ENCODE measurements at regions not wholly inside any gene's neighbourhood (a gene's known extent, or its start where the extent isn't known, plus 50 kb on each side); places are given as distances from the start of the nearest gene placed in this dataset.
"Not testable (repeated sequence)": the region's sequence is repeated elsewhere in the genome, so short reads cannot be mapped to it uniquely, and the experiment has no call there.

- Histone ChIP-seq H3K27ac (no peak overlapping the region), H3K4me3 (no peak overlapping the region), H3K27me3 (no peaks in the 10 kb centered on the region), H3K9me3 (no peaks in the 10 kb centered on the region), H3K4me1 (peaks cover 5% of the 10 kb centered on the region), H3K36me3 (no peaks in the 10 kb centered on the region)
- DNase-seq (ENCODE audit: extremely low spot score in 2 of 2), result no peak
- TF ChIP-seq POLR2A (IDR thresholded peaks at IDR 0.05) (no peak), POLR2AphosphoS5 (IDR thresholded peaks at IDR 0.05; ENCODE audit: insufficient read depth in 1 of 2, low read depth in 1 of 2) (no peak), CTCF (IDR thresholded peaks at IDR 0.05) (no peak)
- intact Hi-C loops (cut with DNase I), result no loop called here
Observed at GRCh38 chr10:2197663-2198062, 460.3 kb upstream of the ADARB2 start.

- Histone ChIP-seq H3K4me1 (no peaks in the 10 kb centered on the region), H3K27me3 (no peaks in the 10 kb centered on the region), H3K4me3 (no peak overlapping the region), H3K27ac (no peak overlapping the region), H3K36me3 (no peaks in the 10 kb centered on the region), H3K9me3 (no peaks in the 10 kb centered on the region)
- intact Hi-C loops (cut with DNase I), result no loop called here
- no peak for TF ChIP-seq POLR2AphosphoS5 (IDR thresholded peaks at IDR 0.05; ENCODE audit: insufficient read depth in 1 of 2, low read depth in 1 of 2)
- no peak for TF ChIP-seq CTCF (IDR thresholded peaks at IDR 0.05)
- TF ChIP-seq POLR2A (IDR thresholded peaks at IDR 0.05), result no peak
- no peak for DNase-seq (ENCODE audit: extremely low spot score in 2 of 2)
Observed at GRCh38 chr10:2196272-2196671, 458.9 kb upstream of the ADARB2 start.

DNA sequence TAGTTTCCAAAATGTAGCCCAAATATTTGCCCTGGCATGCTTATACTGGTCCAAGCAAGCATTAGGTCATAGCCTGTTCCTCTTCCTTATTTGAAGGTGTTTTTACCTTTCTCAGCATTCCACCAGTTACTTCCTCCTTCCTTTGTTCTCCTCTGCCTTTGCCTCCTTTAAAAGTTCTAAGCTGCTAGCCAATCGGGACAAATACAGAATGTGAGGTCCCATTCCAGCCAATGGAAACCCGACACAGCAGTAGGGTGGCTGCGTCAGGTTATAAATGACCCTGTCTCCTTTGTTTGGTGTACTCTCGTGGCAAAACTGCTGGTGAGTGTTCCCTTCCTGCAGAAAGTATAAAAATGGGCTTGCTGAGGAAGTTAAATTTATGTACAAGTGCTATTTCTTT lies 452.0 kb upstream of the ADARB2 start:
- H3K27me3 ChIP-seq; DNase-seq (ENCODE audit: extremely low spot score in 2 of 2); intact Hi-C loops (cut with DNase I); H3K4me1 ChIP-seq; H3K9me3 ChIP-seq; H3K36me3 ChIP-seq; H3K27ac ChIP-seq; H3K4me3 ChIP-seq: not testable (repeated sequence)

GRCh38 chr10:2188371-2188770 lies 451.0 kb upstream of the ADARB2 start:
- H3K36me3 ChIP-seq, result no peaks in the 10 kb centered on the region
- TF ChIP-seq POLR2AphosphoS5 (IDR thresholded peaks at IDR 0.05; ENCODE audit: insufficient read depth in 1 of 2, low read depth in 1 of 2) (no peak), CTCF (IDR thresholded peaks at IDR 0.05) (no peak), POLR2A (IDR thresholded peaks at IDR 0.05) (no peak)
- H3K27ac ChIP-seq, result no peak overlapping the region
- no peak for DNase-seq (ENCODE audit: extremely low spot score in 2 of 2)
- H3K27me3 ChIP-seq, result no peaks in the 10 kb centered on the region
- intact Hi-C loops (cut with DNase I), result no loop called here
- H3K4me1 ChIP-seq, result no peaks in the 10 kb centered on the region
- H3K9me3 ChIP-seq, result no peaks in the 10 kb centered on the region
- no peak overlapping the region for H3K4me3 ChIP-seq

DNA sequence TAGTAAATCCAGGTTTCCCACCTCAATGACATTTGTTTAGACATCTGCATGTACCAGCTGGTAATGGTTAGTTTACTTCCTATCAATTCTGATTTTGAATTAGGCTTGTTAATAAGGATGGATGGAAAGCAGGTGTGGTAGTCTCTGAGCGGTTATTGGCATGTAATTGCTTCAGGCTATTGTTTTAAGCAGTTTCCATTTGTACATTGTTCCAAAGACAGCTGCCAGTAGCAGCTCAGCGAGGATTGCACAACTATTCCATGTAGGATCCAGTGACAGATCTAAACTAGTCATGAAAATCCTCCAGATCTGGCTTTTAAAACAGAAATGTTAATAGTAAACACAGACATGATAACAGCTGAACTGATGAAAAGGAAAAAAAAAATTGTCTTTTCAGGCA lies 436.0 kb upstream of the ADARB2 start:
- no peaks in the 10 kb centered on the region for H3K36me3 ChIP-seq
- H3K9me3 ChIP-seq, result no peaks in the 10 kb centered on the region
- no peak overlapping the region for H3K4me3 ChIP-seq
- H3K27me3 ChIP-seq, result no peaks in the 10 kb centered on the region
- no peak for DNase-seq (ENCODE audit: extremely low spot score in 2 of 2)
- no peak overlapping the region for H3K27ac ChIP-seq
- intact Hi-C loops (cut with DNase I), result no loop called here
- H3K4me1 ChIP-seq, result no peaks in the 10 kb centered on the region
- TF ChIP-seq POLR2AphosphoS5 (IDR thresholded peaks at IDR 0.05; ENCODE audit: insufficient read depth in 1 of 2, low read depth in 1 of 2), result no peak
- TF ChIP-seq POLR2A (IDR thresholded peaks at IDR 0.05), result no peak
- TF ChIP-seq CTCF (IDR thresholded peaks at IDR 0.05), result no peak
